Osteoblast (primary cell): ENCODE measurements at regions not wholly inside any gene's neighbourhood (a gene's known extent, or its start where the extent isn't known, plus 50 kb on each side); places are given as distances from the start of the nearest gene placed in this dataset.

Experiments used
- DNase-seq: peaks from one replicate; pipeline ENCODE4 v3.0.0; 2011; ENCODE audit warnings: low spot score, mixed read lengths; ENCODE audit not compliant: insufficient read length; ENCODE audit errors: missing footprints
- H2AFZ ChIP-seq: 2 replicates; pipeline ENCODE4 v1.6.0; 2011; ENCODE audit warnings: mild to moderate bottlenecking, low read length
- H3K27ac ChIP-seq: 2 replicates; pipeline ENCODE4 v1.5.1; 2011; ENCODE audit warnings: mild to moderate bottlenecking, low read depth, low read length, moderate library complexity
- H3K27me3 ChIP-seq: 2 replicates; pipeline ENCODE4 v1.6.0; 2012; ENCODE audit warnings: mild to moderate bottlenecking, control low read depth, inconsistent platforms, low read length, moderate library complexity; ENCODE audit not compliant: insufficient read depth
- H3K36me3 ChIP-seq: 2 replicates; pipeline ENCODE4 v1.5.1; 2011; ENCODE audit warnings: mild to moderate bottlenecking, low read length, control low read depth, moderate library complexity; ENCODE audit not compliant: insufficient read depth
- H3K4me1 ChIP-seq: 2 replicates; pipeline ENCODE4 v1.5.1; 2011; ENCODE audit warnings: mild to moderate bottlenecking, low read length, control low read depth, moderate library complexity; ENCODE audit not compliant: insufficient read depth
- H3K4me2 ChIP-seq: 2 replicates; pipeline ENCODE4 v1.6.0; 2011; ENCODE audit warnings: mild to moderate bottlenecking, low read length; ENCODE audit not compliant: insufficient read depth
- H3K4me3 ChIP-seq: fragments of 200-600 bp; sonication (generic); 3 replicates; pipeline ENCODE4 v1.5.1; 2012; ENCODE audit warnings: mild to moderate bottlenecking, low read length, inconsistent platforms; ENCODE audit not compliant: insufficient read depth
- H3K79me2 ChIP-seq: 2 replicates; pipeline ENCODE4 v1.6.0; 2012; ENCODE audit warnings: mild to moderate bottlenecking, low read length, control low read depth, inconsistent platforms; ENCODE audit not compliant: insufficient read depth
- H3K9me3 ChIP-seq: 2 replicates; pipeline ENCODE4 v1.5.1; 2011; ENCODE audit warnings: low read depth, low read length, control low read depth
- H4K20me1 ChIP-seq: 2 replicates; pipeline ENCODE4 v1.6.0; 2012; ENCODE audit warnings: mild to moderate bottlenecking, low read length, control low read depth; ENCODE audit not compliant: insufficient read depth
- TF ChIP-seq, protein P1 (sequence below): IDR thresholded peaks from 2 replicates; pipeline ENCODE4 v1.5.1; 2011; ENCODE audit warnings: mild to moderate bottlenecking, low read depth, low read length, moderate library complexity; ENCODE audit errors: extremely low read depth

DNA sequence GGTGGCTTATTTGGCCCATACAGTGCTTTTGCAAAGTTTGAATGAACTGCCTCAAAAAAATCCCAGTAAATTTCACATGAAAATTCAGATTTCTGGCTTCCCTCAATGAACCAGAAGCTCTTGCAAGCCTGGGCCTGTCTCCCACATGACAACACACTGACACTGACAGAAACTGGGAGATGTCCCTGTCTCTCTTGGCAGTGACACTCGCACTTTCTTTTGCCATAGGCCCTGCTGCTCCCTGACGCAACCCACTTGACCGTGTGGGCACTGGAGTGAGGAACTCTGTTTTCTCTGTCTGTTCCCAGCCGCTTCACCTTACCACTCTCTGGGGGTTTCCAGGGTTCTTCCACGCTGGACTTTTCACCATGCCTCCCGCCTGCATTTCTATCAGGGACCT lies 524.5 kb downstream of the SHQ1 start:
- Histone ChIP-seq H3K27me3 (peaks cover 11% of the 10 kb centered on the region), H3K9me3 (no peaks in the 10 kb centered on the region), H3K4me2 (no peak overlapping the region), H3K36me3 (no peaks in the 10 kb centered on the region), H3K79me2 (no peaks in the 10 kb centered on the region), H3K4me3 (no peak overlapping the region), H4K20me1 (no peaks in the 10 kb centered on the region), H2AFZ (no peak overlapping the region), H3K27ac (no peak overlapping the region), H3K4me1 (peaks cover 8% of the 10 kb centered on the region)
- DNase-seq = no peak
- TF ChIP-seq, protein P1, sequence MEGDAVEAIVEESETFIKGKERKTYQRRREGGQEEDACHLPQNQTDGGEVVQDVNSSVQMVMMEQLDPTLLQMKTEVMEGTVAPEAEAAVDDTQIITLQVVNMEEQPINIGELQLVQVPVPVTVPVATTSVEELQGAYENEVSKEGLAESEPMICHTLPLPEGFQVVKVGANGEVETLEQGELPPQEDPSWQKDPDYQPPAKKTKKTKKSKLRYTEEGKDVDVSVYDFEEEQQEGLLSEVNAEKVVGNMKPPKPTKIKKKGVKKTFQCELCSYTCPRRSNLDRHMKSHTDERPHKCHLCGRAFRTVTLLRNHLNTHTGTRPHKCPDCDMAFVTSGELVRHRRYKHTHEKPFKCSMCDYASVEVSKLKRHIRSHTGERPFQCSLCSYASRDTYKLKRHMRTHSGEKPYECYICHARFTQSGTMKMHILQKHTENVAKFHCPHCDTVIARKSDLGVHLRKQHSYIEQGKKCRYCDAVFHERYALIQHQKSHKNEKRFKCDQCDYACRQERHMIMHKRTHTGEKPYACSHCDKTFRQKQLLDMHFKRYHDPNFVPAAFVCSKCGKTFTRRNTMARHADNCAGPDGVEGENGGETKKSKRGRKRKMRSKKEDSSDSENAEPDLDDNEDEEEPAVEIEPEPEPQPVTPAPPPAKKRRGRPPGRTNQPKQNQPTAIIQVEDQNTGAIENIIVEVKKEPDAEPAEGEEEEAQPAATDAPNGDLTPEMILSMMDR = no peak

DNA sequence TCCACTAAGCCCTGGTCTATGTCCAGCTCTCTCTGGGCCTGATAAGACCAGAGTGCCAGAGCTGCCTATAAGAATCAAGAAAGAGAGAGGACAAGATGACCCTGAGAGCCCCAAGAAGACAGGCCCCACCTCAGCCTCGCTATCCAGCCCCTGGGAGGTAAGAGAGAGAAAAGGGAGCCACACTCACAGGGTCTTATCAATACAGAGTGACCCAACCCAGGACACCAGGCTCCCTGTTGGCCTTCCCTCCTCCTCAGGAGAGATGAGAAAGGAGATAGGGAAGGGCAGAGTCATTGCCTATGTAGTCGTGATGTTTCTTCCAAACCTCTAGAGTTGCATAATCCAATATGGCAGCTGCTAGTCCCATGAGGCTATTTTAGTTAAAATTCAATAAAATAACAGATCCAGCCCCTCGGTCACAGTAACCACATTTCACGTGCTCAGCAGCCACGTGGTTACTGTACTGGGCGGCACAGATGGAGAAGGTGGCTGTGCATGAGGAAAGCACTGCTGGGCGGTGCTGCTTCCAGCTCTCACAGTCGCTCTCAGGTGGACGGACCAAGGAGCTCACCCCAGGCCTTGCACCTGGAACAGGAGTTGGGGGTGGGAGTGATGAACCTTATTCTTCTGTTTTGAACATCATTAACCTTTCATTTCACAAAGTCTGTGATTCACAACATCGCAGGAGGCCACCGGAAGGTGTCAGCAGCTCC lies 525.8 kb downstream of the SHQ1 start:
- no peak overlapping the region for H3K4me3 ChIP-seq
- TF ChIP-seq, protein P1 = no peak
- H3K4me2 ChIP-seq = no peak overlapping the region
- H3K79me2 ChIP-seq = no peaks in the 10 kb centered on the region
- H3K36me3 ChIP-seq = no peaks in the 10 kb centered on the region
- no peak overlapping the region for H3K27ac ChIP-seq
- peaks cover 10% of the 10 kb centered on the region for H3K27me3 ChIP-seq
- no peaks in the 10 kb centered on the region for H3K9me3 ChIP-seq
- no peak overlapping the region for H2AFZ ChIP-seq
- no peak for DNase-seq
- no peaks in the 10 kb centered on the region for H4K20me1 ChIP-seq
- H3K4me1 ChIP-seq = peaks cover 20% of the 10 kb centered on the region

- Histone ChIP-seq H4K20me1 (no peaks in the 10 kb centered on the region), H3K4me1 (peaks cover 23% of the 10 kb centered on the region), H2AFZ (no peak overlapping the region), H3K27ac (no peak overlapping the region), H3K4me2 (no peak overlapping the region), H3K9me3 (no peaks in the 10 kb centered on the region), H3K79me2 (no peaks in the 10 kb centered on the region), H3K4me3 (no peak overlapping the region), H3K36me3 (no peaks in the 10 kb centered on the region), H3K27me3 (peaks cover 10% of the 10 kb centered on the region)
- no peak for DNase-seq
- TF ChIP-seq, protein P1 = no peak
Observed at GRCh38 chr3:72320955-72321303, 527.3 kb downstream of the SHQ1 start.

DNA sequence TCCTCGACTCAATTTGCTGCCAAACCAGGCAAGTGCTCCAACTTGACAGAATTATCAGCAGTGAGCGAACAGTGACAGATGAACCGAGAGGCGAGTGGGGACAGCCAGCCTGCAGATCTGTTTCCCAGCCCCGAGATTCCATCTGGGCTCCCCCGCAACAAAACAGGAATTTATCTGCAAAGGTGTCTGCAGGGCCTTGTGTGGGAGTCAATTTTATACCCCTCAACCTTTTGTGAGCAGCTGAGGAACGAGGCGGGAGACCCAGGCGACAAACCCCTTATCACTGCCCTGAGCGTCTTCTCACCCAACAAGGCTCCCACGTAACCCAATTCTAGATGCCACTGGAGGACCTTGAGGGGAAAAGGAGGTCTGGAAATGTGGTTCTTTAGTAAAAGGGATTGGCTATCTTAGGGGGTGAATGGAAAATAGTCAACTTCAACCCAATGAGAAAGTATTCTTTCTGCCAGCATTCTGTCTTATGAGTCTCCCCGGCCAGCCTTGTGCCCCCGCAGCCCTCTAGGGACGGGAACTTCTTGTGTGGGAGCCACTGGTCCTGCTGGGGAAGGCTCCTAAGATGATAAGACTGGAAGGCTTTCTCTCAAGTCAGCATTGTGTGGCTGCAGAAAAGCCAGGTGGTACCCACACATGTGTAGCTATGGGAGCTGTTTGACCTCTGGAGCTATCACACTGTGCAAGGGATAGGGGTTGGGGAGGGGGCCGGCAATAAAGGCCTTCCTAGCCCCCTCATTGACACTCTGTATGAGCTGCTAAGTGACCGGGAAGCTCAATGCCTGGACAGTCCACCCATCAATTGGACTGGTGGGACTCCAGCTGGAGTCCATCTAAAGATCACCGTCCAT lies 527.9 kb downstream of the SHQ1 start:
- Histone ChIP-seq H3K36me3 (no peaks in the 10 kb centered on the region), H2AFZ (no peak overlapping the region), H3K4me1 (peaks cover 23% of the 10 kb centered on the region), H3K27ac (no peak overlapping the region), H3K27me3 (peaks cover 6% of the 10 kb centered on the region), H3K4me3 (no peak overlapping the region), H3K79me2 (no peaks in the 10 kb centered on the region), H4K20me1 (no peaks in the 10 kb centered on the region), H3K4me2 (no peak overlapping the region), H3K9me3 (no peaks in the 10 kb centered on the region)
- TF ChIP-seq, protein P1 = no peak
- no peak for DNase-seq
